T-helper 2 cell (primary cell): ENCODE measurements at regions not wholly inside any gene's neighbourhood (a gene's known extent, or its start where the extent isn't known, plus 50 kb on each side); places are given as distances from the start of the nearest gene placed in this dataset.

Source experiments
- DNase-seq, 5 experiments: peaks; one replicate each; pipeline versions ENCODE4 v3.0.0 to v3.0.0-alpha.2; 2012 to 2022

DNA sequence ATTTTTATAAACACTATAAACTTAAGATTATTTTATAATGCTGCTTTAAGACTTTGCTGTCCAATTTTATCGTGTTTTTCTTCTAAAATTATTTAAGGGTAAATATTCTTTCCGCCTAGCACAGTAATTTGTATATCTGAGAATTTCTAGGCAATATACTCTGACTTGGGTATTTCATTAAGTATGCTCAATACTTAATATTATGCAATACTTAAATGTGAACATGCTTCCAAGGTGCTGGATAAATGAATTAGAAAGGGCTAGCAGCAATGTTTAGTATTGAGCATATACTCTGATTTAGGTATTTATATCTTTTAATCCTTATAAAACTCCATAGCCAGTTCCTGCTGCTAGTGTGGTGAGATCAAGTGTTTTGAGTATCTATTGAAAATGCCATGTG lies 60.3 kb upstream of the ANO3 start:
- DNase-seq: no peak

GRCh38 chr11:26276798-26277424 lies 55.0 kb upstream of the ANO3 start:
- peak in 1 of 5 experiments; percentile 39 for DNase-seq

- DNase-seq: no peak
Observed at GRCh38 chr11:26278354-26278753, 53.6 kb upstream of the ANO3 start.
